Breast epithelium (tissue), 3 donors: ENCODE measurements at regions not wholly inside any gene's neighbourhood (a gene's known extent, or its start where the extent isn't known, plus 50 kb on each side); places are given as distances from the start of the nearest gene placed in this dataset.

Experiments used
- POLR2AphosphoS5 ChIP-seq, 3 donors: sonication (generic); formaldehyde crosslinking; IDR thresholded peaks; one replicate each; pipeline ENCODE4 v1.6.1; 2017; ENCODE audit warnings: antibody characterized with exemption in 3 of 3
- TF ChIP-seq, protein P1 (sequence below), 3 donors: fragments of 450-650 bp; IDR thresholded peaks; one replicate each; pipeline ENCODE4 v1.5.1; 2016 to 2017; ENCODE audit warnings: antibody characterized with exemption in 3 of 3, mild to moderate bottlenecking in 3 of 3, moderate library complexity in 3 of 3

GRCh38 chr6:140182821-140183220 is 808.4 kb upstream of the CITED2 start:
- TF ChIP-seq, protein P1, sequence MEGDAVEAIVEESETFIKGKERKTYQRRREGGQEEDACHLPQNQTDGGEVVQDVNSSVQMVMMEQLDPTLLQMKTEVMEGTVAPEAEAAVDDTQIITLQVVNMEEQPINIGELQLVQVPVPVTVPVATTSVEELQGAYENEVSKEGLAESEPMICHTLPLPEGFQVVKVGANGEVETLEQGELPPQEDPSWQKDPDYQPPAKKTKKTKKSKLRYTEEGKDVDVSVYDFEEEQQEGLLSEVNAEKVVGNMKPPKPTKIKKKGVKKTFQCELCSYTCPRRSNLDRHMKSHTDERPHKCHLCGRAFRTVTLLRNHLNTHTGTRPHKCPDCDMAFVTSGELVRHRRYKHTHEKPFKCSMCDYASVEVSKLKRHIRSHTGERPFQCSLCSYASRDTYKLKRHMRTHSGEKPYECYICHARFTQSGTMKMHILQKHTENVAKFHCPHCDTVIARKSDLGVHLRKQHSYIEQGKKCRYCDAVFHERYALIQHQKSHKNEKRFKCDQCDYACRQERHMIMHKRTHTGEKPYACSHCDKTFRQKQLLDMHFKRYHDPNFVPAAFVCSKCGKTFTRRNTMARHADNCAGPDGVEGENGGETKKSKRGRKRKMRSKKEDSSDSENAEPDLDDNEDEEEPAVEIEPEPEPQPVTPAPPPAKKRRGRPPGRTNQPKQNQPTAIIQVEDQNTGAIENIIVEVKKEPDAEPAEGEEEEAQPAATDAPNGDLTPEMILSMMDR (IDR thresholded peaks at IDR 0.05), result no peak
- TF ChIP-seq POLR2AphosphoS5 (IDR thresholded peaks at IDR 0.05), result no peak
